RKO (cell line): ENCODE measurements at regions not wholly inside any gene's neighbourhood (a gene's known extent, or its start where the extent isn't known, plus 50 kb on each side); places are given as distances from the start of the nearest gene placed in this dataset.
"Not testable (repeated sequence)": the region's sequence is repeated elsewhere in the genome, so short reads cannot be mapped to it uniquely, and the experiment has no call there.

Experiments used
- DNase-seq: peaks from one replicate; pipeline ENCODE4 v3.0.0-alpha.2; 2016; ENCODE audit warnings: low spot score

DNA sequence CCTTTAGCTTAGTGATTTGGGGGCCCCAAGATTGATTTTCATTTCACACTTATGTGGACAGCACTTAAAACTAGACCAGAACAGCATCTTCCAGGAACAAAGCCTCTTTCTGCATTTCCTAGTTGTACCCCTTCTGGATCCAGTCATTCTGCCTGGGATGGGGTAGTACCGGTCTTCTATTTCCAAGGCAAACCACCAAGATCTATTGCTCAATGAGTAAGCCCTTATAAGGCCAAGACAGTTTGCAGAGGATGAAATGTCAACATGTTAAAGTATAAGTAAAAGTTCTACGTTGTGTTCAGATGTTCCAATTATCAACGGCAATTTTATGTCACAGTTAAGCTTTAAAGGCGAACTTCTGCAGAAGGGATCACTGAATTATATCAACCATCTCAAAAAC lies 106.9 kb upstream of the ZNF746 start:
- no peak for DNase-seq

GRCh38 chr7:149600669-149601330 lies 103.2 kb upstream of the ZNF746 start:
- not testable (repeated sequence) for DNase-seq

DNA sequence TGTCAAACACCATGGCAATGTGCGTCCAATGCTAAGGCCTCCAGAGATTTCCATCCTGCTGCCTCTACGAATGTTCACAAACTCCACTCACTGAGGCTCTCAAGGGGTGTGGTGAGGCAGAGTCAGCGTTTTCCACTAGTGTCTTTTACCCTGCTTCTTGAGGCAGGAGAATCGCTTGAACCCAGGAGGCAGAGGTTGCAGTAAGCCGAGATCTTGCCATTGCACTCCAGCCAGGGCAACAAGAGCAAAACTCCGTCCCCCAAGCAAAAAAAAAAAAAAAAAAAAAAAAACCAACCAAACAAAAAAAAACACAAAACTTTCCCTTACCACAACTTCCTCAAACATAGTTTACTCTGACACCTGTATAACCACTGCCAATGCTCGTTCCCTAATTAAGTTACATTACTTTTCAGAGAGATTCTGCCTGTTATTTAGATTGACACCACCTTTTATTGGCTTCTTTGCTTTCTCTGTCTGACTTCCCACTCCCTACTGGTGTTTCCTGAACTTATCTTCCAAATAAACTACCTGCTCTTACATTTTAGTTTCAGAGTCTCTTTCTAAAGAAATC lies 102.1 kb upstream of the ZNF746 start:
- DNase-seq: no peak

DNA sequence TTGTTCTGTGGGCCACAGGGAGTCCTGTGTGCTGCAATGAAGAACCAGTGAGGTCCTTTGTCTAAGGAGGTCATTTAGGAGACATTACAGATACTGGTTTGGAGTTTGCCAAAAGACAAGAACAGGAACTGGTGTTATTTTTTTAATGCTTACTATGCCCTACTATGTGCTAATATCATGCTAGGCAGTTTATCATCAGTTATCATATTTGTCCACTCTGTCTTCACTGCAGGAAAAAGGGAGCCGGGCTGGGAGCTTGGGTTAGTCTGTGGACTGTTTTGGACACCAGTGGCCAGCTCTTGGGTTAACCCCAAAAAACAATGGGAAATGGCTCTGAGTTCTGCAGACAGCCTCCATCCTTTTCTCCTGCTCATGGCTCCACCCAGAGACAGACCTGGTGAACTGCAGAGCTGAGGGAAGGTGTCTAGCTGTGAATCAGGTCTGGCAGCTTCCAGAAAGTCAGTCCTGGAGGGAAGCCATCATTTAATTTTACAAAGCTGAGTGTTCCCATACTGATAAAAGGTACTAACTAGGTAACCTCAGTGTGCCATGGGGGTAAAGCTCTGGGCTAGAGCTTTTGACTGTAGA lies 101.2 kb upstream of the ZNF746 start:
- peak; percentile 61 for DNase-seq

- DNase-seq: not testable (repeated sequence)
Observed at GRCh38 chr7:149597789-149598188, 100.2 kb upstream of the ZNF746 start.

DNA sequence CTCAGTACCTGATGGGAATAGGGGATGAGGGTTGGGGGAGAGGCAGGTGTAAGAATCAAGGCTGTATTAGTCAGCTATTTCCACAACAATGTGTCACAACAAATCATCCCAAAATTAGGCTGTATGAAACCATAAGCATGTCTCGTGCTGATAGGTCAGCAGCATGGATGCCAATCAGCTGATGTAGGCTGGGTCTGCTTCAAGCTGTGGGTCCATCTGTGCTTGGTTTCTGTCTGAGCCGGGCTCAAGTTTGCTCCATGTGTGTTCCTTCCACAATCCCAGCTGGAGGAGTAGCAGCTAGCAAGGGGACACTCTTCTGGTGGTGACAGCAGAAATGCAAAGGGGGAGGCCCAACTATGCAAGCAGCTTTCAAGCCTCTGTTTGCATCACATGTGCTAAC lies 97.9 kb upstream of the ZNF746 start:
- DNase-seq: no peak

GRCh38 chr7:149595078-149595477 lies 97.5 kb upstream of the ZNF746 start:
- DNase-seq: no peak

GRCh38 chr7:149588930-149589329 lies 91.3 kb upstream of the ZNF746 start:
- no peak for DNase-seq

DNA sequence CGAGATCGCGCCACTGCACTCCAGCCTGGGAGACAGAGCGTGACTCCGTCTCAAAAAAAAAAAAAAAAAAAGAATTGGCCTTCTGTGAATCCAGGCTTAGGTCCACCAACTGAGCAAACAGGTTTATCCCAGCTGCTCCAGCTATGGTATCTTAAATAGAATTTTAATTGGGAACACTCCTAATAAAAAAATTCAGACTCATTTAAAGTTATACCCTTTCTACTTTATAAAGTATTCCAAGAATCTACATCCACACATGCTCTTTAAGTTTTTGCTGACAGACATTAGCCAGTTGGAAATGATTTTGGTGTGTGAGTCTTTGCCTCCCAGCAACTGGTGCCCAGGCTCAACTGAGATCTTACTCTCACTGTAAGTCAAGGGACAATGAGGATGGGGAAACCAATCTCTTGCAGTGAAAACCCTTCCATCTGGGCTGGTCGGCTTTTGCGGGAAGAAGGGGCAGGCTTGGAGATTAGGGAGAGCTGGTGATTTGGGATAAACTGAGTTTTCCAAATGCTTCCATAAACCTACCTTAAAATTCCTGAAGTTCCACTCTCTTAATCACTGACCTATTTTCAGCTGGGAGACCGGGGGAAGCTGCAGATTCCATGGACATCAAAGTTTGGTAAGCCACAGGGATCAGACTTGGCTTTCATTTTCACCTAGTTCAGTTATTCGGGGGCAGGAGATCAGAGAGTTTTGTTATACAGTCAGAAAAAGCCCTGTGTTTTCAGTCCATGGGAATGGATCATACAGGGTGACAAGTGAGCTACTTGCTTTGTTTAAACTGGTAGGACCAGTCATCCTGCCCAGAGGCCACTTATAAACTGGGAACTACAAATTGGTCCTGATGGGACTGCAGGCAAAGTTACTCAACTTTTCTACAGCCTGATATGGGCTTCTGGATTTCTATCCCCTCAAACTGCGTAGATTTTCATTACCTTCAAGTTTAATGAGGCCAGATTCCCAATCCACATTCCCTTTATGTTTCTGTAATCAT lies 89.3 kb upstream of the ZNF746 start:
- no peak for DNase-seq

- no peak for DNase-seq
Observed at GRCh38 chr7:149584530-149584929, 86.9 kb upstream of the ZNF746 start.

DNA sequence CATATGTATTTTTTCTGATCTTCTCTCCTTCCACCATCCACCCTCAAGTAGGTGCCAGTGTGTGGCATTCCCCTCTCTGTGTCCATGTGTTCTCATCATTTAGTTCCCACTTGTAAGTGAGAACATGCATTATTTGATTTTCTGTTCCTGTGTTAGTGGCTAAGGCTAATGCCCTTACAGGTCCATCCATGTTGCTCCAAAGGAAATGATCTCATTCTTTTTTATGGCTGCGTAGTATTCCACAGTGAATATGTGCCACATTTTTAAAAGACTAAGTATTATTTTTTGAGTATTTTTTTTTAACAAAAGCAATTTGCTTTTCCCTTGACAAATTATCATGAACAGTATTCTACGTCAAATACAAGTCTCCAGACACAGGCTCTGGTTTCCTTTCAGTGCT lies 86.4 kb upstream of the ZNF746 start:
- DNase-seq: no peak

DNA sequence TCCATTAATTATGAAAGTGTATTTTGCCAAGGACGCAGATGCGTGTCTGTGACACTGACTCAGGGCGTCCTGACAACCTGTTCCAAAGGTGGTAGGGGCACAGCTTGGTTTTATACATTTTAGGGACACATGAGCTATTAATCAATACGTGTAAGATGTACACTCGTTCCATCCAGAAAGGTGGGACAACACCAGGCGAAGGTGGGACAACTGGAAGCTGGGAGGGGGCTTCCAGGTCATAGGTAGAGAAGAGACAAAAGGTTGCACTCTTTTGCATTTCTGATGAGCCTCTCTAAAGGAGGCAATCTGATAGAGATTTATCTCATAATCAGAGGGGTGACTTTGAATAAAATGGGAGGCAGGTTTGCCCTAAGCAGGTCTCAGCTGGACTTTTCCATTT lies 82.7 kb upstream of the ZNF746 start:
- DNase-seq: no peak

DNA sequence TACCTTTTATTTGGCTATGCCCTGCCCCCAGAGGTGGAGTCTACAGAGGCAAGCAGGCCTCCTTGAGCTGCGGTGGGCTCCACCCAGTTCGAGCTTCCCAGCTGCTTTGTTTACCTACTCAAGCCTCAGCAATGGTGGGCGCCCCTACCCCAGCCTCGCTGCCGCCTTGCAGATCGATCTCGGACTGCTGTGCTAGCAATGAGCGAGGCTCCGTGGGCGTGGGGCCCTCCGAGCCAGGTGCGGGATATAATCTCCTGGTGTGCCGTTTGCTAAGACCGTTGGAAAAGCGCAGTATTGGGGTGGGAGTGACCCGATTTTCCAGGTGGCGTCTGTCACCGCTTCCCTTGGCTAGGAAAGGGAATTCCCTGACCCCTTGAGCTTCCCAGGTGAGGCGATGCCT lies 81.8 kb upstream of the ZNF746 start:
- not testable (repeated sequence) for DNase-seq

GRCh38 chr7:149574428-149574827 lies 76.8 kb upstream of the ZNF746 start:
- not testable (repeated sequence) for DNase-seq

GRCh38 chr7:149573519-149573918 lies 75.9 kb upstream of the ZNF746 start:
- peak; percentile 50 for DNase-seq

DNA sequence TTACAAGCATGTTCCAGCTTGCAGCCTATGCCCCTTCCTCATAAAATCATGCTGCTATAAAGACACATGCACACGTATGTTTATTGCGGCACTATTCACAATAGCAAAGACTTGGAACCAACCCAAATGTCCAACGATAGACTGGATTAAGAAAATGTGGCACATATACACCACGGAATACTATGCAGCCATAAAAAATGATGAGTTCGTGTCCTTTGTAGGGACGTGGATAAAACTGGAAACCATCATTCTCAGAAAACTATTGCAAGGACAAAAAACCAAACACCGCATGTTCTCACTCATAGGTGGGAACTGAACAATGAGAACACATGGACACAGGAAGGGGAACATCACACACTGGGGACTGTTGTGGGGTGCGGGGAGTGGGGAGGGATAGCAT lies 75.3 kb upstream of the ZNF746 start:
- not testable (repeated sequence) for DNase-seq

GRCh38 chr7:149570784-149571183 lies 73.2 kb upstream of the ZNF746 start:
- DNase-seq: no peak

GRCh38 chr7:149569726-149570422 lies 72.3 kb upstream of the ZNF746 start:
- no peak for DNase-seq

DNA sequence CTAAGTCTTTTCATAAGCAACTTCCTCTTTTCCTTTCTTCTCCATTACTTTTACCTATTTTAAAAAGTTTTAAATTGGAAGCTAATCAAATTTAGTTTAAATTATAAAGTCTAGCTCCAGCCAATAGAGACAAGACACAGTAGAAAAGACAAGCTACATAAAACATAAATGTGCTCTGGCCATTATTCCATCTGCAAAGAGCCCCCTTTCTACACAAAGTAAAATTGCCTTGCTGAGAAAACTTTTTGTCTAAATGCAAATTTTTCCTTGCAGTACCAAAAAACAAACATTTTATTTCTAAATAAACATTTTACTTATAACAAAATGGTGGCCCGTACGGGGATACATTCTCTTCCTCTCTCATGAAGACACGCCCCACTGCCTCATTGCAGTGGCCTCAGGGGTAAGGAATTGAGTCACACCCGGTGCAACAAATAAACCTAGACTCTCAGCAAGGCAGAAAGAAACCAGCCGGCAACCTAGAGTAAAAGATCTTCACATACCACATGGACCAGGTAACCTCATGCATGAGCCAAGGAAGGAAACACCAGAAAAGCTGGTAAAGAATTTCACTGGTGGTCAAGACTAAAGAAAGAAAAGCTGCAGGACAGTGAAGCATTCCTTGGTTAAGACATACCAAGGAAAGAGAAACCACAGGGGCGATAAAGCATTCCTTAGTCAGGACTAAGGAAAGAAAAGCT lies 71.6 kb upstream of the ZNF746 start:
- no peak for DNase-seq

GRCh38 chr7:149568218-149568617 lies 70.6 kb upstream of the ZNF746 start:
- no peak for DNase-seq

DNA sequence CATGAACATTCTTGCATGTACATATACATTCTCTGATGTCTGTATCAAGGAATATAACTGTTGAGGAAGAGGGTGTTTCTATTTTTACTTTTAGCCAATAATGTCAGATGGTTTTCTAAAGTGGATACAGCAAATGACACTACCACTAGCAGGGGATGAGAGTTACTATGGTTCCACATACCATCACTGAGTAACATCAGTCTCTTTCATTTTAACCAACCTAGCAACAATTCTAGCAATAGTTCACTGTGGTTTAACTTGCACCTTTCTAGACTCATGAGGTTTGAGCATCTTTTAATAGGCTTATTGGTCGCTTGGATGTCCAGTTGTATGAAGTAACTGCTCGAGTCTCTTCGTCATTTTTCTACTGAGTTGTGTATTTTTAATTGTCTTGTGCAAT lies 68.5 kb upstream of the ZNF746 start:
- DNase-seq: no peak

- no peak for DNase-seq
Observed at GRCh38 chr7:149565096-149565382, 67.4 kb upstream of the ZNF746 start.
